ENCODE measurements at regions not wholly inside any gene's neighbourhood (a gene's known extent, or its start where the extent isn't known, plus 50 kb on each side); places are given as distances from the start of the nearest gene placed in this dataset.

DNA sequence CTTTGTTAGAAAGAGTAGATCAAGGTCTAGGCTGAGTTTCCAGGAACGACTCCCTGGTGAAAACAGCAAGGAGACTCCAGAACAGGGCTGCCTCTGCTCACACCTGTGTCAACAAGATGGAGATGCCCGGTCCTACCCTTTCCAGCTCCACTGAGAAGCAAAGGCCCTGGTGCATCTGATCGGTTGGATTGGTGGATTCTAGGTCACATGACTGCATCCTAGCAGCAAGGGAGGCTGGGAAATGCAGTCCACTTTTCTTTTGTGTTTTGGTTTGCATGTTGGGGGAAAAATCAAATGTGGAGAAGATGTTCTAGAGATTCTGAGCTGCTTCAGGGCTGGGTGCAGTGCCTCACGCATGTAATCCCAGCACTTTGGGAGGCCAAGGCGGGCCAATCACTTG is 82.0 kb upstream of the TRIO start:
- no peak for TF ChIP-seq POLR2A (IDR thresholded peaks at IDR 0.05)
- TF ChIP-seq, protein P1, sequence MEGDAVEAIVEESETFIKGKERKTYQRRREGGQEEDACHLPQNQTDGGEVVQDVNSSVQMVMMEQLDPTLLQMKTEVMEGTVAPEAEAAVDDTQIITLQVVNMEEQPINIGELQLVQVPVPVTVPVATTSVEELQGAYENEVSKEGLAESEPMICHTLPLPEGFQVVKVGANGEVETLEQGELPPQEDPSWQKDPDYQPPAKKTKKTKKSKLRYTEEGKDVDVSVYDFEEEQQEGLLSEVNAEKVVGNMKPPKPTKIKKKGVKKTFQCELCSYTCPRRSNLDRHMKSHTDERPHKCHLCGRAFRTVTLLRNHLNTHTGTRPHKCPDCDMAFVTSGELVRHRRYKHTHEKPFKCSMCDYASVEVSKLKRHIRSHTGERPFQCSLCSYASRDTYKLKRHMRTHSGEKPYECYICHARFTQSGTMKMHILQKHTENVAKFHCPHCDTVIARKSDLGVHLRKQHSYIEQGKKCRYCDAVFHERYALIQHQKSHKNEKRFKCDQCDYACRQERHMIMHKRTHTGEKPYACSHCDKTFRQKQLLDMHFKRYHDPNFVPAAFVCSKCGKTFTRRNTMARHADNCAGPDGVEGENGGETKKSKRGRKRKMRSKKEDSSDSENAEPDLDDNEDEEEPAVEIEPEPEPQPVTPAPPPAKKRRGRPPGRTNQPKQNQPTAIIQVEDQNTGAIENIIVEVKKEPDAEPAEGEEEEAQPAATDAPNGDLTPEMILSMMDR (IDR thresholded peaks at IDR 0.05): no peak

All from thyroid gland (tissue), 4 donors.